ENCODE measurements at regions not wholly inside any gene's neighbourhood (a gene's known extent, or its start where the extent isn't known, plus 50 kb on each side); places are given as distances from the start of the nearest gene placed in this dataset.

DNA sequence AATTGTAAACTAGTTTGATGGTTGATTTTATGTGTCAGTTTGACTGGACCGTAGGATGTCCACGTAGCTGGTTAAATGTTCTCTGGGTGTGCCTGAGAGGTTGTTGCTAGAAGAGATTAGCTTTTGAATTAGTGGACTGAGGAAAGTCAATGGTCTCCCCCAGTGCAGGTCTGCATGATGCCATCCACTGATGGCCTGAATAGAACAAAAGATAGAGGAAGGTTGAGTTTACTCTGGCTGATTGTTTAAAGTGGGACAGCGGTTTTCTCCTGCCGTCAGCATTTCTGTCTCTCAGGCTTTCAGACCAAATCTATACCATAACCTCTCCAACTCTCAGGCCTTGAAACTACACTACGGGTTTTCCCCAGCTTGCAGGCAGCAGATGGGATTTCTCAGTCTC is 899.2 kb upstream of the WWC1 start:
- TF ChIP-seq, protein P1, sequence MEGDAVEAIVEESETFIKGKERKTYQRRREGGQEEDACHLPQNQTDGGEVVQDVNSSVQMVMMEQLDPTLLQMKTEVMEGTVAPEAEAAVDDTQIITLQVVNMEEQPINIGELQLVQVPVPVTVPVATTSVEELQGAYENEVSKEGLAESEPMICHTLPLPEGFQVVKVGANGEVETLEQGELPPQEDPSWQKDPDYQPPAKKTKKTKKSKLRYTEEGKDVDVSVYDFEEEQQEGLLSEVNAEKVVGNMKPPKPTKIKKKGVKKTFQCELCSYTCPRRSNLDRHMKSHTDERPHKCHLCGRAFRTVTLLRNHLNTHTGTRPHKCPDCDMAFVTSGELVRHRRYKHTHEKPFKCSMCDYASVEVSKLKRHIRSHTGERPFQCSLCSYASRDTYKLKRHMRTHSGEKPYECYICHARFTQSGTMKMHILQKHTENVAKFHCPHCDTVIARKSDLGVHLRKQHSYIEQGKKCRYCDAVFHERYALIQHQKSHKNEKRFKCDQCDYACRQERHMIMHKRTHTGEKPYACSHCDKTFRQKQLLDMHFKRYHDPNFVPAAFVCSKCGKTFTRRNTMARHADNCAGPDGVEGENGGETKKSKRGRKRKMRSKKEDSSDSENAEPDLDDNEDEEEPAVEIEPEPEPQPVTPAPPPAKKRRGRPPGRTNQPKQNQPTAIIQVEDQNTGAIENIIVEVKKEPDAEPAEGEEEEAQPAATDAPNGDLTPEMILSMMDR (IDR thresholded peaks at IDR 0.05 in 4 of 5, conservative IDR thresholded peaks at IDR 0.05 in 1 of 5) = no peak
- no peak for TF ChIP-seq POLR2A (IDR thresholded peaks at IDR 0.05)

Measured in gastrocnemius medialis (tissue), 4 donors.